ENCODE measurements at regions not wholly inside any gene's neighbourhood (a gene's known extent, or its start where the extent isn't known, plus 50 kb on each side); places are given as distances from the start of the nearest gene placed in this dataset.

GRCh38 chr7:56491636-56492425 lies 375.6 kb upstream of the NUPR2 start:
- H3K9me3 ChIP-seq: peaks cover 0 to 4% of the 10 kb centered on the region in 2 donors
- no peaks in the 10 kb centered on the region for H3K4me1 ChIP-seq (ENCODE audit: insufficient read depth)
- 59 to 67% (median 64%) methylated on average over 9 of the region's 9 CpGs for WGBS, 3 donors
- H3K27me3 ChIP-seq: no peaks in the 10 kb centered on the region
- intact Hi-C loops (cut with DNase I): no loop called here
- no peak overlapping the region for H3K4me3 ChIP-seq
- no peak for DNase-seq
- H3K36me3 ChIP-seq: no peaks in the 10 kb centered on the region
- TF ChIP-seq POLR2A (IDR thresholded peaks at IDR 0.05) (no peak), EP300 (IDR thresholded peaks at IDR 0.05) (no peak), CTCF (IDR thresholded peaks at IDR 0.05) (no peak)
- H3K27ac ChIP-seq: no peak overlapping the region

GRCh38 chr7:56483861-56484550 lies 367.8 kb upstream of the NUPR2 start:
- TF ChIP-seq EP300 (IDR thresholded peaks at IDR 0.05): no peak
- TF ChIP-seq POLR2A (IDR thresholded peaks at IDR 0.05): no peak
- TF ChIP-seq CTCF (IDR thresholded peaks at IDR 0.05): no peak
- no peak overlapping the region for H3K4me3 ChIP-seq
- intact Hi-C loops (cut with DNase I): no loop called here
- no peak overlapping the region for H3K27ac ChIP-seq
- DNase-seq: no peak
- H3K9me3 ChIP-seq: peaks cover 0 to 12% of the 10 kb centered on the region in 2 donors
- no peaks in the 10 kb centered on the region for H3K4me1 ChIP-seq (ENCODE audit: insufficient read depth)
- H3K36me3 ChIP-seq: no peaks in the 10 kb centered on the region
- H3K27me3 ChIP-seq: no peaks in the 10 kb centered on the region
- 47 to 74% (median 61%) methylated on average over 40 of the region's 40 CpGs for WGBS, 3 donors

GRCh38 chr7:56483153-56483552 lies 366.9 kb upstream of the NUPR2 start:
- WGBS, 3 donors: 44 to 64% (median 58%) methylated on average over 22 of the region's 22 CpGs
- H3K27me3 ChIP-seq: no peaks in the 10 kb centered on the region

GRCh38 chr7:56479748-56480147 lies 363.5 kb upstream of the NUPR2 start:
- 42 to 51% (median 48%) methylated on average over 3 of the region's 3 CpGs for WGBS, 3 donors
- TF ChIP-seq CTCF (IDR thresholded peaks at IDR 0.05) (no peak), POLR2A (IDR thresholded peaks at IDR 0.05) (no peak), EP300 (IDR thresholded peaks at IDR 0.05) (no peak)
- DNase-seq: no peak
- Histone ChIP-seq H3K36me3 (no peaks in the 10 kb centered on the region), H3K4me3 (no peak overlapping the region), H3K27me3 (no peaks in the 10 kb centered on the region), H3K27ac (no peak overlapping the region), H3K9me3 (peaks cover 0 to 16% of the 10 kb centered on the region in 2 donors), H3K4me1 (ENCODE audit: insufficient read depth) (no peaks in the 10 kb centered on the region)
- intact Hi-C loops (cut with DNase I): no loop called here

More at GRCh38 chr7:56483153-56483552, 366.9 kb upstream of the NUPR2 start:
- Histone ChIP-seq H3K27ac (no peak overlapping the region), H3K4me1 (ENCODE audit: insufficient read depth) (no peaks in the 10 kb centered on the region), H3K9me3 (peaks cover 0 to 12% of the 10 kb centered on the region in 2 donors), H3K4me3 (no peak overlapping the region), H3K36me3 (no peaks in the 10 kb centered on the region)
- no peak for TF ChIP-seq POLR2A (IDR thresholded peaks at IDR 0.05)
- no peak for DNase-seq
- intact Hi-C loops (cut with DNase I): no loop called here

- WGBS, 3 donors: 42 to 63% (median 60%) methylated on average over 2 of the region's 2 CpGs
Observed at GRCh38 chr7:56479136-56479535, 362.9 kb upstream of the NUPR2 start.

More at GRCh38 chr7:56479136-56479535, 362.9 kb upstream of the NUPR2 start:
- no peak overlapping the region for H3K27ac ChIP-seq
- H3K4me3 ChIP-seq: no peak overlapping the region
- no peaks in the 10 kb centered on the region for H3K4me1 ChIP-seq (ENCODE audit: insufficient read depth)
- TF ChIP-seq EP300 (IDR thresholded peaks at IDR 0.05): no peak
- TF ChIP-seq POLR2A (IDR thresholded peaks at IDR 0.05): no peak
- no peak for TF ChIP-seq CTCF (IDR thresholded peaks at IDR 0.05)
- H3K27me3 ChIP-seq: no peaks in the 10 kb centered on the region
- no peak for DNase-seq
- intact Hi-C loops (cut with DNase I): no loop called here
- peaks cover 0 to 15% of the 10 kb centered on the region in 2 donors for H3K9me3 ChIP-seq
- H3K36me3 ChIP-seq: no peaks in the 10 kb centered on the region
